GM18907 (cell line): ENCODE measurements at regions not wholly inside any gene's neighbourhood (a gene's known extent, or its start where the extent isn't known, plus 50 kb on each side); places are given as distances from the start of the nearest gene placed in this dataset.

Experiments used
- ATAC-seq: cut with Tn5 transposase; IDR thresholded peaks from one replicate; pipeline ENCODE4 v1.9.1; 2021; ENCODE audit warnings: mild to moderate bottlenecking, moderate library complexity; ENCODE audit not compliant: unreplicated experiment

- no peak for ATAC-seq
Observed at GRCh38 chr5:72558046-72558336, 50.8 kb upstream of the ZNF366 start.

- peak; percentile 9 for ATAC-seq
Observed at GRCh38 chr5:72557167-72558045, 50.2 kb upstream of the ZNF366 start.
